Mesenchymal stem cell (in vitro differentiated cells and primary cell): ENCODE measurements at regions not wholly inside any gene's neighbourhood (a gene's known extent, or its start where the extent isn't known, plus 50 kb on each side); places are given as distances from the start of the nearest gene placed in this dataset.

Experiments used
- DNase-seq: peaks from one replicate; pipeline ENCODE4 v3.0.0-alpha.2; 2013
- H2AFZ ChIP-seq: one replicate; pipeline ENCODE4 v1.6.1; 2013; ENCODE audit warnings: low read depth, mild to moderate bottlenecking, control low read depth, inconsistent platforms, low read length, moderate library complexity
- H2AK5ac ChIP-seq: 2 replicates; pipeline ENCODE4 v1.6.1; 2013; ENCODE audit warnings: low read length, moderate library complexity, mild to moderate bottlenecking, inconsistent platforms; ENCODE audit not compliant: severe bottlenecking
- H2BK120ac ChIP-seq: one replicate; pipeline ENCODE4 v1.6.1; 2013; ENCODE audit warnings: low read depth, mild to moderate bottlenecking, inconsistent platforms, low read length, moderate library complexity
- H2BK12ac ChIP-seq, 2 experiments: one replicate each; pipeline ENCODE4 v1.6.1; 2013; ENCODE audit warnings: inconsistent platforms in 2 of 2, low read length in 2 of 2, mild to moderate bottlenecking in 2 of 2, moderate library complexity in 2 of 2, control low read depth in 1 of 2
- H2BK15ac ChIP-seq: one replicate; pipeline ENCODE4 v1.6.1; 2013; ENCODE audit warnings: mild to moderate bottlenecking, low read depth, inconsistent platforms; ENCODE audit not compliant: poor library complexity, severe bottlenecking
- H2BK5ac ChIP-seq: 2 replicates; pipeline ENCODE4 v1.6.1; 2013; ENCODE audit warnings: low read depth, mild to moderate bottlenecking, low read length, control low read depth, inconsistent platforms; ENCODE audit not compliant: poor library complexity, severe bottlenecking
- H3K14ac ChIP-seq, 2 experiments: one replicate each; pipeline ENCODE4 v1.6.1; 2013; ENCODE audit warnings: inconsistent platforms in 2 of 2, low read length in 2 of 2, control low read depth in 1 of 2, mild to moderate bottlenecking in 1 of 2, moderate library complexity in 1 of 2
- H3K18ac ChIP-seq, 2 experiments: one replicate each; pipeline ENCODE4 v1.6.1; 2013; ENCODE audit warnings: inconsistent platforms in 2 of 2, low read length in 2 of 2, control low read depth in 1 of 2, low read depth in 1 of 2, mild to moderate bottlenecking in 1 of 2
- H3K23ac ChIP-seq, 2 experiments: one replicate each; pipeline ENCODE4 v1.6.1; 2013; ENCODE audit warnings: inconsistent platforms in 2 of 2, low read length in 2 of 2, mild to moderate bottlenecking in 2 of 2, moderate library complexity in 2 of 2, control low read depth in 1 of 2
- H3K27ac ChIP-seq: 2 replicates; pipeline ENCODE4 v1.5.1; 2013; ENCODE audit warnings: mild to moderate bottlenecking, moderate library complexity, low read length, control low read depth, inconsistent platforms; ENCODE audit not compliant: poor library complexity, severe bottlenecking
- H3K27me3 ChIP-seq, 2 experiments: 2 replicates each; pipeline versions ENCODE4 v1.6.1 to v1.7.0; 2013; ENCODE audit warnings: low read length in 2 of 2, mild to moderate bottlenecking in 2 of 2, moderate library complexity in 2 of 2, control low read depth in 1 of 2, inconsistent platforms in 1 of 2; ENCODE audit not compliant: control insufficient read depth in 1 of 2, insufficient read depth in 1 of 2
- H3K36me3 ChIP-seq, 2 experiments: 2 replicates each; pipeline versions ENCODE4 v1.6.1 to v1.7.0; 2013; ENCODE audit warnings: low read length in 2 of 2, control low read depth in 1 of 2, inconsistent platforms in 1 of 2, low read depth in 1 of 2, mild to moderate bottlenecking in 1 of 2; ENCODE audit not compliant: insufficient read depth in 2 of 2, control insufficient read depth in 1 of 2
- H3K4ac ChIP-seq, 2 experiments: one replicate each; pipeline ENCODE4 v1.6.1; 2013; ENCODE audit warnings: inconsistent platforms in 2 of 2, low read length in 2 of 2, mild to moderate bottlenecking in 2 of 2, moderate library complexity in 2 of 2, control low read depth in 1 of 2, low read depth in 1 of 2
- H3K4me1 ChIP-seq: 2 replicates; pipeline ENCODE4 v1.6.1; 2013; ENCODE audit warnings: low read depth, low read length, control low read depth; ENCODE audit not compliant: control insufficient read depth, insufficient read depth
- H3K4me2 ChIP-seq: 2 replicates; pipeline ENCODE4 v1.6.1; 2013; ENCODE audit warnings: low read length, mild to moderate bottlenecking, inconsistent platforms; ENCODE audit not compliant: poor library complexity, severe bottlenecking
- H3K4me3 ChIP-seq, 2 experiments: 2 replicates each; pipeline versions ENCODE4 v1.5.1 to v1.7.0; 2013; ENCODE audit warnings: low read length in 2 of 2, mild to moderate bottlenecking in 2 of 2, control low read depth in 1 of 2, low read depth in 1 of 2; ENCODE audit not compliant: insufficient read depth in 1 of 2
- H3K79me1 ChIP-seq: replicated peaks from 2 replicates; pipeline ENCODE4 v1.6.1; 2013; ENCODE audit warnings: mild to moderate bottlenecking, control low read depth, low read length, inconsistent platforms; ENCODE audit not compliant: poor library complexity, severe bottlenecking
- H3K9ac ChIP-seq: 2 replicates; pipeline ENCODE4 v1.7.0; 2013; ENCODE audit warnings: mild to moderate bottlenecking, low read length, moderate library complexity
- H3K9me3 ChIP-seq: 2 replicates; pipeline ENCODE4 v1.7.0; 2013; ENCODE audit warnings: mild to moderate bottlenecking, low read length; ENCODE audit not compliant: control insufficient read depth
- H4K8ac ChIP-seq: one replicate; pipeline ENCODE4 v1.6.1; 2013; ENCODE audit warnings: inconsistent platforms, mild to moderate bottlenecking, low read length, moderate library complexity
- H4K91ac ChIP-seq: one replicate; pipeline ENCODE4 v1.6.1; 2013; ENCODE audit warnings: mild to moderate bottlenecking, low read length, inconsistent platforms
- WGBS: methylation state at CpG from one replicate; pipeline ENCODE4 v1.1.7; 2013; ENCODE audit warnings: mixed read lengths; 5-methylcytosine and 5-hydroxymethylcytosine counted together

- H3K14ac ChIP-seq = no peak overlapping the region
- no peak overlapping the region for H2AK5ac ChIP-seq
- no peak overlapping the region for H2AFZ ChIP-seq
- no peak overlapping the region for H4K91ac ChIP-seq
- H3K4me1 ChIP-seq = peaks cover 3% of the 10 kb centered on the region
- H3K9me3 ChIP-seq = no peaks in the 10 kb centered on the region
- no peaks in the 10 kb centered on the region for H3K79me1 ChIP-seq
- no peaks in the 10 kb centered on the region for H3K27me3 ChIP-seq
- peak overlapping the region; percentile 64 for H3K27ac ChIP-seq
- H3K23ac ChIP-seq = no peak overlapping the region
- H3K18ac ChIP-seq = peak overlapping the region in 1 of 2 experiments; percentile 80
- H2BK120ac ChIP-seq = no peak overlapping the region
- peak overlapping the region; percentile 58 for H3K9ac ChIP-seq
- H2BK15ac ChIP-seq = no peak overlapping the region
- peak overlapping the region in 1 of 2 experiments; percentile 69 for H2BK12ac ChIP-seq
- 27% methylated on average over 2 of the region's 2 CpGs for WGBS
- H3K36me3 ChIP-seq = no peaks in the 10 kb centered on the region
- H3K4ac ChIP-seq = peak overlapping the region in 1 of 2 experiments; percentile 61
- H2BK5ac ChIP-seq = no peak overlapping the region
- H4K8ac ChIP-seq = no peak overlapping the region
- peak; percentile 97 for DNase-seq
- no peak overlapping the region for H3K4me3 ChIP-seq
- H3K4me2 ChIP-seq = no peak overlapping the region
These were observed 459.6 kb upstream of the PAPPA start for GRCh38 chr9:115694014-115694413.

GRCh38 chr9:115694991-115695390 is 458.6 kb upstream of the PAPPA start:
- Histone ChIP-seq H3K4me2 (no peak overlapping the region), H2BK15ac (no peak overlapping the region), H2BK12ac (no peak overlapping the region), H4K8ac (no peak overlapping the region), H2BK5ac (no peak overlapping the region), H3K14ac (no peak overlapping the region), H3K23ac (no peak overlapping the region), H3K4me3 (no peak overlapping the region), H4K91ac (no peak overlapping the region), H3K4me1 (peaks cover 3% of the 10 kb centered on the region), H3K27ac (no peak overlapping the region), H3K18ac (peak overlapping the region; percentile 6 to 48), H3K79me1 (no peaks in the 10 kb centered on the region), H2BK120ac (no peak overlapping the region), H3K4ac (peak overlapping the region in 1 of 2 experiments; percentile 58), H3K9ac (peak overlapping the region; percentile 32), H3K9me3 (no peaks in the 10 kb centered on the region), H2AFZ (no peak overlapping the region), H3K36me3 (no peaks in the 10 kb centered on the region), H3K27me3 (no peaks in the 10 kb centered on the region), H2AK5ac (peak overlapping the region; percentile 15)
- peak; percentile 52 for DNase-seq

GRCh38 chr9:115712981-115713380 is 440.6 kb upstream of the PAPPA start:
- no peak overlapping the region for H2BK120ac ChIP-seq
- H3K36me3 ChIP-seq = no peaks in the 10 kb centered on the region
- no peak overlapping the region for H3K23ac ChIP-seq
- no peak overlapping the region for H3K27ac ChIP-seq
- no peaks in the 10 kb centered on the region for H3K27me3 ChIP-seq
- H3K4me1 ChIP-seq = no peaks in the 10 kb centered on the region
- H3K4me2 ChIP-seq = no peak overlapping the region
- H3K18ac ChIP-seq = no peak overlapping the region
- H4K8ac ChIP-seq = no peak overlapping the region
- no peak overlapping the region for H2AK5ac ChIP-seq
- DNase-seq = no peak
- H2AFZ ChIP-seq = no peak overlapping the region
- H3K14ac ChIP-seq = no peak overlapping the region
- H3K9me3 ChIP-seq = no peaks in the 10 kb centered on the region
- H2BK5ac ChIP-seq = no peak overlapping the region
- H3K9ac ChIP-seq = peak overlapping the region; percentile 68
- no peak overlapping the region for H4K91ac ChIP-seq
- WGBS = 100% methylated on average over 2 of the region's 2 CpGs
- H3K4me3 ChIP-seq = no peak overlapping the region
- H3K79me1 ChIP-seq = no peaks in the 10 kb centered on the region
- no peak overlapping the region for H2BK12ac ChIP-seq
- no peak overlapping the region for H3K4ac ChIP-seq
- H2BK15ac ChIP-seq = no peak overlapping the region

- H3K36me3 ChIP-seq = no peaks in the 10 kb centered on the region
- no peak overlapping the region for H3K4me3 ChIP-seq
- H2BK15ac ChIP-seq = no peak overlapping the region
- no peak overlapping the region for H2AK5ac ChIP-seq
- H2AFZ ChIP-seq = no peak overlapping the region
- no peak overlapping the region for H3K4me2 ChIP-seq
- H3K27ac ChIP-seq = no peak overlapping the region
- H3K23ac ChIP-seq = no peak overlapping the region
- no peaks in the 10 kb centered on the region for H3K27me3 ChIP-seq
- H3K9ac ChIP-seq = no peak overlapping the region
- H2BK5ac ChIP-seq = no peak overlapping the region
- H3K4ac ChIP-seq = no peak overlapping the region
- H3K18ac ChIP-seq = no peak overlapping the region
- H3K9me3 ChIP-seq = no peaks in the 10 kb centered on the region
- peaks cover 1% of the 10 kb centered on the region for H3K4me1 ChIP-seq
- no peak overlapping the region for H4K8ac ChIP-seq
- no peak overlapping the region for H2BK12ac ChIP-seq
- no peak overlapping the region for H3K14ac ChIP-seq
- 93% methylated on average over 2 of the region's 2 CpGs for WGBS
- H4K91ac ChIP-seq = no peak overlapping the region
- DNase-seq = no peak
- H3K79me1 ChIP-seq = no peaks in the 10 kb centered on the region
- H2BK120ac ChIP-seq = no peak overlapping the region
These were observed 437.9 kb upstream of the PAPPA start for GRCh38 chr9:115715666-115716065.
